ACC112 (cell line): ENCODE measurements at regions not wholly inside any gene's neighbourhood (a gene's known extent, or its start where the extent isn't known, plus 50 kb on each side); places are given as distances from the start of the nearest gene placed in this dataset.

Experiments used
- H2AFZ ChIP-seq: fragments of 200-600 bp; sonication (generic); one replicate; pipeline ENCODE4 v1.6.0; 2017; ENCODE audit warnings: antibody characterized with exemption, low read length; ENCODE audit not compliant: unreplicated experiment
- H3K27ac ChIP-seq: fragments of 200-600 bp; sonication (generic); 2 replicates; pipeline ENCODE4 v1.5.1; 2014; ENCODE audit warnings: low read depth, mild to moderate bottlenecking, antibody characterized with exemption, low read length, moderate library complexity
- H3K27me3 ChIP-seq: fragments of 200-600 bp; sonication (generic); 2 replicates; pipeline ENCODE4 v1.6.1; 2014; ENCODE audit warnings: mild to moderate bottlenecking, antibody characterized with exemption, low read length, moderate library complexity, mixed read lengths; ENCODE audit not compliant: insufficient read depth
- H3K36me3 ChIP-seq: fragments of 200-600 bp; sonication (generic); 2 replicates; pipeline ENCODE4 v1.6.1; 2016; ENCODE audit warnings: mild to moderate bottlenecking, antibody characterized with exemption, low read length, moderate library complexity, mixed read lengths; ENCODE audit not compliant: insufficient read depth
- H3K4me1 ChIP-seq: fragments of 200-600 bp; sonication (generic); one replicate; pipeline ENCODE4 v1.6.1; 2016; ENCODE audit warnings: low read length, mixed read lengths; ENCODE audit not compliant: insufficient read depth, unreplicated experiment, control insufficient read depth
- H3K4me3 ChIP-seq: fragments of 200-600 bp; sonication (generic); 2 replicates; pipeline ENCODE4 v1.5.1; 2014; ENCODE audit warnings: mild to moderate bottlenecking, low read depth, low read length
- H3K79me2 ChIP-seq: fragments of 200-600 bp; sonication (generic); one replicate; pipeline ENCODE4 v1.6.0; 2016; ENCODE audit warnings: low read length; ENCODE audit not compliant: control insufficient read depth, unreplicated experiment, insufficient read depth

DNA sequence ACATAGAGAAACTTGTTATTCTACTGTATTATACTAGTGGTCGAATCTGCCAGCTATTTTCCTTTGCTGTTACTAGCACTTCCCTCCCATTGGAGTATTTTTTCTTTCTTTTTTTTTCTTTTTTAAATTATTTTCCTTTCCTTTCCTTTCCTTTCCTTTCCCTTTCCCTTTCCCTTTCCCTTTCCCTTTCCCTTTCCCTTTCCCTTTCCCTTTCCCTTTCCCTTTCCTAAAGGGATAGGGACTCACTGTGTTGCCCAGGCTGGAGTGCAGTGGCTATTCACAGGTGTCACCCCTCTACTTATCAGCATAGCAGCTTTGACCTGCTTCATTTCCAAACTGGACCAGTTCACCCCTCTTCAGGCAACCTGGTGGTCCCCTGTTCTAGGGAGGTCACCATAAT, 212.6 kb upstream of the SP4 start:
- no peak overlapping the region for H3K27ac ChIP-seq
- H3K27me3 ChIP-seq: peaks cover 4% of the 10 kb centered on the region; the same call in 1 of the 2 replicates
- no peaks in the 10 kb centered on the region for H3K36me3 ChIP-seq
- H3K4me1 ChIP-seq: no peaks in the 10 kb centered on the region
- no peak overlapping the region for H3K4me3 ChIP-seq
- no peaks in the 10 kb centered on the region for H3K79me2 ChIP-seq
- H2AFZ ChIP-seq: no peak overlapping the region

DNA sequence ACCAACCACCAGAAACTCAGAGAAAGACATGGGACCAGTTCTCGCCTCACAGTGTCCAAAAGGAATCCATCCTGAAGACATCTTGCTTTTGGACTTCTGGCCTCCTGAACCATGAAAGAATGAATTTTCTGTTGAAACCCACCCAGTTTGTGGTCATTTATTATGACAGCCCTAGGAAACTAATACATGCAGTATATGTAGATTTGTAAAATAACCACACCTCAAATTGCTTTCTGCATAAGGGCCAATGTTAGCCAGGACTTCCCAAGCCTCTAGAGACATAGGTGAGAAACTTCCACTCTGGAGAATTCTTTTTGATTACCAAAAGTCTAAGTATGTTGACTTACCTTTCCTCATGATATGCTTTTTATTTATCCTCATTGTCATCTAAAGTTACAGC, 210.5 kb upstream of the SP4 start:
- Histone ChIP-seq H3K27ac (no peak overlapping the region), H2AFZ (no peak overlapping the region), H3K4me3 (no peak overlapping the region), H3K79me2 (no peaks in the 10 kb centered on the region), H3K27me3 (peaks cover 4% of the 10 kb centered on the region; the same call in 1 of the 2 replicates), H3K4me1 (no peaks in the 10 kb centered on the region), H3K36me3 (no peaks in the 10 kb centered on the region)

DNA sequence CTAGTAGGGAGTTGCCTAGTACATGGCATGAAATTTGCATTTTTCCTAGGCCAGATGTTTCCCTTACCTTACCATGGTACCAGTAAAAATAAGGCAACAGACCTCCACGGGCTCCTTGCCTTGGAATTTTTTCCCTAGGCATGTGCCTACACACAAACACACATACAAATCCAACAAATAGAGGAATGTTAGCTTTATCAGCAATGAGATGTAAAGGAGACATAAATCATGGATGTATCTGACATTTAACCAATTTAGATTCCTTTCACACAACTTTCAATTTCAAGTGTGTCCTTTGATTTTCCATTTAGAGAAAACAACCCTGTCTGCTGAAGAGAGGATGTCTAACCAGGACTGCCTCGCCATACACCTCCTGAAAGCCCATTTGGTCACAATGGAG, 209.7 kb upstream of the SP4 start:
- no peak overlapping the region for H3K4me3 ChIP-seq
- no peaks in the 10 kb centered on the region for H3K4me1 ChIP-seq
- no peak overlapping the region for H3K27ac ChIP-seq
- H3K36me3 ChIP-seq: no peaks in the 10 kb centered on the region
- 0 out of 2 replicates have a peak, but pooled peaks cover under 1% of the 10 kb centered on the region for H3K27me3 ChIP-seq
- no peak overlapping the region for H2AFZ ChIP-seq
- H3K79me2 ChIP-seq: no peaks in the 10 kb centered on the region

DNA sequence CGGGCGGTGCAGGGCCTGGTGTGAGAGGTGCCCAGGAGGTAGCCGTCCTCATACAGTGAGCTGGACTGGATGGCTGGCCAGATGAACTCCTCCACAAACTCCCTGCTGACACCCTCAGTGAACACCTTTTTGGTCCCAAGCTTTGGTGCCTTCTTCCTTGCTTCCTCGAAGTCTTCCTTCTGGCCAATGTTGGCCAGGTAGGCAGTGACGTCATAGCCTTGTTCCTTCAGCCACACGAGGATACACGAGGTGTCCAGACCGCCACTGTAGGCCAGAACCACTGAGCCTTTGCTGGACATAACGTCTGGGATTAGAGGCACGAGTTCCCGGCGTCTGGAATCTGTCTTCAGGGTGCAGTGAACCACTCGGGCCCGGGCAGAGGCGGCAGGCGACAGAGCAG, 206.8 kb upstream of the SP4 start:
- H3K27ac ChIP-seq: no peak overlapping the region
- H2AFZ ChIP-seq: no peak overlapping the region
- no peaks in the 10 kb centered on the region for H3K36me3 ChIP-seq
- no peak overlapping the region for H3K4me3 ChIP-seq
- H3K27me3 ChIP-seq: no peaks in the 10 kb centered on the region
- no peaks in the 10 kb centered on the region for H3K79me2 ChIP-seq
- no peaks in the 10 kb centered on the region for H3K4me1 ChIP-seq

DNA sequence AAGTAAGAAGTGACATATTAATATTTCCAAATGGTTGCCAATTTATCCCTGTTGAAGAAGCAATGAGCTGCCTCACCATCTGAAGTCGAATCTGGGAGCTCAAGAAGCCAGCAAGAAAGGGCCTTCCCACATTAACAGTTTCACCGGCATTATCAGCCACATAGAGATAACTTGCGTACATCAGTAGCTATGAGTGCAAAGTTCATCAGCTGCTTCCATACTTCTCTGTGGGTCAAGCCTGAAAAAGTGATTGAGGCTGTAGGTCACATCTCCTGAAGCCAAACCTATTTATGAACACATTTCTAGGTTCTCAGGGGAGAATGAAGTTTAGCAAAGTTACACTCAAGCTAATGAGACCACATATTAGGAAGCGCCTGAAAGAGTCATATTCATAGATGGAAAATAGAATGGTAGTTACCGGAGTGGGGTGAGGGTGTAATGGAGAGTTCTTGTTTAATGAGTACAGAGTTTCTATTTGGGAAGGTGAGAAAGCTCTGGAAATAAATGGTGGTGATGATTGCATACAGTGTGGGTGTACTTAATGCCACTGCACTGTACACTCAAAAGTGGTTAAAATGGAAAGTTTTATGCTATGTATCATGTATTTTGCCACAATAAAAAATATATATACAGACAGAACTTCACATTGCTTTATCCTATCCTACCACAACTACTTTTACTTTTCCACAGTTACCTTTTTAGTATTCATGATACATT, 189.3 kb upstream of the SP4 start:
- H2AFZ ChIP-seq: no peak overlapping the region
- peaks cover 13% of the 10 kb centered on the region; the same call in 1 of the 2 replicates for H3K27me3 ChIP-seq
- no peak overlapping the region for H3K27ac ChIP-seq
- H3K36me3 ChIP-seq: no peaks in the 10 kb centered on the region
- H3K4me3 ChIP-seq: no peak overlapping the region
- H3K79me2 ChIP-seq: no peaks in the 10 kb centered on the region
- H3K4me1 ChIP-seq: no peaks in the 10 kb centered on the region

DNA sequence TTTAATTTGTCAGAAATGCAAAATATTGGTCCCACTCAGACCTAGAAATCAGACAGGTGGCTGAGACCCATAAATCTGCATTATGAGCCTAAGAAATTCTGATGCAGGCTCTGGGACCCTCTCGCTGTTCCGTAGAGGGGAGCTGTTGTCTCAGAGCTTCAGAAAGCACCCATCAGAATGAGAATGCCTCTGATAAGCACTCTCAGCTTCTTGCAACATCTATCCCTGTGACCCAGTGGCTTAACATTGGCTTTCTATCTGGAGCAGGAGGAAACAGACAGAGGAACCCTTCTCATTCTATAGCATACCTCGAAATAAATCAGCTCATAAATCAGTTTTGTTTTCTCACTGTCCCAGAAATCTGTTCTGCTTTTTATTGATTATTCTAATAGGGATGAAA, 184.6 kb upstream of the SP4 start:
- no peaks in the 10 kb centered on the region for H3K79me2 ChIP-seq
- no peak overlapping the region for H3K4me3 ChIP-seq
- H2AFZ ChIP-seq: no peak overlapping the region
- H3K27me3 ChIP-seq: peaks cover 33% of the 10 kb centered on the region
- H3K4me1 ChIP-seq: no peaks in the 10 kb centered on the region
- no peak overlapping the region for H3K27ac ChIP-seq
- no peaks in the 10 kb centered on the region for H3K36me3 ChIP-seq

DNA sequence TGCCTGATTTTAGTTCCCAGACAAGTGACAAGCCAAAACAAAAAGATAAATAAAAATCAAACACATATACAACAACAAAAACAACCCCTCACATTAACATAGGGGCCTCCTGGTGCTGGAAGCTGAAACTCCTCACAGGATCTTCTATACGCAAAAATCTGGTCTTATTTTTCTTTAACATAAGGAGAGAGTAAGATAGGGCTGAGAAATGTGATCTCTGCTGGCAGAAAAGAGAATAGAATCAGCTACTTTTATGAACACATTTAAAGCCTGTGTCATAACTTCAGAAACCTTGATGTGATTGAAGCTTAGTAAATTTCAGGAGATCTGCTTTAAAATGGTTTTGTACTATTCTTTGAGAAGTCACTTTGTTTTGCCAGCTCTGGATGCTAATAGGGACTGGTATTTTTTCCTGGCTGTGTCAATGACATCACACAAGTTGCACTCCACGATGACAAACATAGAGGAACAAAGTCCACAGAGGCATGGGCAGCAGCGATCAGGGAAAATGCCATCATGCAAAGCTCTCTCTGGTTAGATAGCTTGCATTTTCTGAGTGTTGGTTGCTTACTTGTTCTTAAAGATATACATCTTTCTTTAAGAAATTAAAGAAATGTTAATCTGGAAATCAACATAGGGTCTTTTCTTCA, 176.6 kb upstream of the SP4 start:
- Histone ChIP-seq H3K36me3 (no peaks in the 10 kb centered on the region), H2AFZ (no peak overlapping the region), H3K27ac (no peak overlapping the region), H3K4me1 (no peaks in the 10 kb centered on the region), H3K27me3 (peaks cover 85% of the 10 kb centered on the region), H3K4me3 (no peak overlapping the region), H3K79me2 (no peaks in the 10 kb centered on the region)

DNA sequence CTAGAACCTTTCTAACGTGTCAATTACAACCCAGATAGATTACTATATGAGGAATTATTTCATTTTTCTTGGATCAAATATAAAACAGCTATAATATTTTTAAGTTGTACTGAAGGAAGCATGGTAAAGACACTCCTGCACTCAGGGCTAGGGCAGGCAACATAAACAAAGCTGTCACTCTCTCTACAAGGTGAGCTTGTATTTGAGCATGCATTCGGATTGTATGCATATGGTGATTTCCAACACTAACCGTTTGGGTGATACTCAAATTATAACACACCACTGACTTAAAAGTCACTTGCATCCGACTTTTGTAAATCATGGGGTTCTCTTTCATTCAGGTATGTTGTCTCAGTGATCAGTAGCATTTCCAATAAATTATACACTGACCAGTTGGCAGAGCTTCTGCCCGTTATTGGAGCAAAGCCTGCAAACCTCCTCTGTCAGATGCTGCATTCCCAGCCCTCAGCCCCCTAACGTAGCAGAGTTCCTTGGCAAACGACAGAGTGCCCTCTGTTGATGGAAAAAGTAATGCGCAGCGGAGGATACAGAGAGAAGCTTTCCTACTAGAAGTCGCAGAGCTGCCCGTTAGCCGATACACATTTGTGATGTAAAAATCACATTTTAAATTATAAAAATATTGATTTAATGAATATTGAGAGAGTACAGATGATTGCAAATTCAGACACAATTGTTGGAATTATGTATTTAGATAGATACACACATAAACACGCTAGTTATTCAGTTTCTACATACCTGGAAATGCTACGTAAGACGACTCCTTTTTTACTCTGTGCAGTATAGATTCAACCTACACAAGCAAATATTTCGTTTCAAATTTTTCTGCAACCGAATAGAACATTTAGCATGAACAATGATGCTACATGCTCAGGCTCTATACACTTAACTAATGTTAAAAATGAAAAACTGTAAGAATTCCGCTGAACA, 173.9 kb upstream of the SP4 start:
- Histone ChIP-seq H2AFZ (no peak overlapping the region), H3K27ac (no peak overlapping the region), H3K4me3 (no peak overlapping the region), H3K36me3 (no peaks in the 10 kb centered on the region), H3K79me2 (no peaks in the 10 kb centered on the region), H3K4me1 (no peaks in the 10 kb centered on the region), H3K27me3 (peaks cover 90% of the 10 kb centered on the region)

DNA sequence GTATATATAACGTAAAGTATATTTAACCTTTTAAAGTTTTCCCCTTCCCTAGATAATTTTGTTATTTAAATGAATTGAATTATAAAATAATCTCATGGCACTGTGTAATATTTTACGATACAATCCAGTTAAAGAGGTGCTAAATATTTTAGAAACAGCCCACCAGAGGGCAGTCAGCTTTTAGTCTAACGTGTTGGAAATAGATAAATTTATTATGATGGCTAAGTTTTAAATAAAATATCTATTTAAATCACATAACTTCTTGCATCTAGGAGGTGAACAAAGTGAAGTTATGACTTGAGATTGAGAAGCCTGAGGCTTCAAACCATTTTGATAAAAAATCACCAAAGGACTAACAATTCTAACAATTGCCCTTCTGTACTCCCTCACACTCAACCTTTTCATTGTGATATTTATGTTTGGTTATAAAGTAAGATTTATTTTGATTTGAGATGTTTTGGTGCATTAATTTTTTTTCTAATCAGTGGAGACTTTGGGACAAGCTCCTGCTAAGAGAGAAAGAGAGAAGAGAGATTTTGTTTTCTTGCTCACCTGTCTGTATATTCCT, 171.5 kb upstream of the SP4 start:
- Histone ChIP-seq H3K36me3 (no peaks in the 10 kb centered on the region), H3K4me3 (no peak overlapping the region), H3K79me2 (no peaks in the 10 kb centered on the region)

DNA sequence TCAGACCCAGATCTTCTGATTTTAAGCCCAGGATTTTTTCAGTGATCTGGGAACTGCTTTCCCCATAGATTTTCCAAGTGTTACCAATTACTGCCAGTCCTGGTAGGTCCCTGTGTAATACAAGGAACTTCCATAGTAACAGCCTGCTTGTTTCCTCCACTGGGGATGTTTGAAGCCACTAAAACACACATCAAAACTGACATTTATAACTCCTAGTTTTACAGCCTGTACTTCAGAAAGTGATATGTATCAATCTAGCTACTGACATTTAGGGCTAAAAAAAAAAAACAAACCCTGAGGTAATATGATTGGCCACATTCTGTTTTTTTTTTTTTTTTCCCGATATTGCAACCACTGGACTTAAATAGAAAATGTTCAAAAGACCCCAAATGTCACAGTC, 166.9 kb upstream of the SP4 start:
- Histone ChIP-seq H3K36me3 (no peaks in the 10 kb centered on the region), H3K4me3 (no peak overlapping the region), H2AFZ (no peak overlapping the region)

More for the DNA sequence above, 171.5 kb upstream of the SP4 start:
- H3K27ac ChIP-seq: no peak overlapping the region
- H2AFZ ChIP-seq: no peak overlapping the region
- peaks cover 82% of the 10 kb centered on the region for H3K27me3 ChIP-seq
- no peaks in the 10 kb centered on the region for H3K4me1 ChIP-seq

More for the DNA sequence above, 166.9 kb upstream of the SP4 start:
- Histone ChIP-seq H3K27ac (no peak overlapping the region), H3K4me1 (no peaks in the 10 kb centered on the region), H3K79me2 (no peaks in the 10 kb centered on the region), H3K27me3 (peaks cover 53% of the 10 kb centered on the region)
